C4-2B (cell line): ENCODE measurements at regions not wholly inside any gene's neighbourhood (a gene's known extent, or its start where the extent isn't known, plus 50 kb on each side); places are given as distances from the start of the nearest gene placed in this dataset.

Experiments used
- CTCF ChIP-seq: fragments of 450-650 bp; conservative IDR thresholded peaks from 2 replicates; pipeline ENCODE4 v1.5.1; 2017; ENCODE audit warnings: mild to moderate bottlenecking
- ZFX ChIP-seq: fragments of 450-650 bp; IDR thresholded peaks from 2 replicates; pipeline ENCODE4 v1.6.1; 2017

GRCh38 chr1:59006932-59007331 is 223.1 kb upstream of the JUN start:
- TF ChIP-seq CTCF (no peak), ZFX (no peak)
